HG03442 (cell line): ENCODE measurements at regions not wholly inside any gene's neighbourhood (a gene's known extent, or its start where the extent isn't known, plus 50 kb on each side); places are given as distances from the start of the nearest gene placed in this dataset.

Experiments
- ATAC-seq: cut with Tn5 transposase; IDR thresholded peaks from one replicate; pipeline ENCODE4 v1.9.1; 2021; ENCODE audit warnings: mild to moderate bottlenecking, moderate library complexity; ENCODE audit not compliant: unreplicated experiment

- no peak for ATAC-seq
Observed at GRCh38 chr21:21605521-21605920, 607.3 kb downstream of the NCAM2 start.

- ATAC-seq, result no peak
Observed at GRCh38 chr21:21606041-21606440, 607.8 kb downstream of the NCAM2 start.

GRCh38 chr21:21612466-21612865, 614.3 kb downstream of the NCAM2 start:
- ATAC-seq, result no peak

- ATAC-seq, result no peak
Observed at GRCh38 chr21:21614966-21615365, 616.8 kb downstream of the NCAM2 start.

- no peak for ATAC-seq
Observed at GRCh38 chr21:21622460-21623234, 624.4 kb downstream of the NCAM2 start.

- no peak for ATAC-seq
Observed at GRCh38 chr21:21624674-21625073, 626.5 kb downstream of the NCAM2 start.

GRCh38 chr21:21631961-21632360, 633.8 kb downstream of the NCAM2 start:
- ATAC-seq, result no peak

- ATAC-seq, result no peak
Observed at GRCh38 chr21:21632926-21633325, 634.7 kb downstream of the NCAM2 start.

- no peak for ATAC-seq
Observed at GRCh38 chr21:21661741-21662140, 663.5 kb downstream of the NCAM2 start.

- ATAC-seq, result no peak
Observed at GRCh38 chr21:21662776-21663175, 664.6 kb downstream of the NCAM2 start.

GRCh38 chr21:21664871-21665270, 666.7 kb downstream of the NCAM2 start:
- ATAC-seq, result no peak

- no peak for ATAC-seq
Observed at GRCh38 chr21:21666689-21667088, 668.5 kb downstream of the NCAM2 start.

GRCh38 chr21:21668198-21668597, 670.0 kb downstream of the NCAM2 start:
- no peak for ATAC-seq

- ATAC-seq, result no peak
Observed at GRCh38 chr21:21673959-21674358, 675.8 kb downstream of the NCAM2 start.

- no peak for ATAC-seq
Observed at GRCh38 chr21:21675601-21676000, 677.4 kb downstream of the NCAM2 start.

- ATAC-seq, result no peak
Observed at GRCh38 chr21:21682172-21682571, 684.0 kb downstream of the NCAM2 start.

GRCh38 chr21:21688889-21689288, 690.7 kb downstream of the NCAM2 start:
- no peak for ATAC-seq

- no peak for ATAC-seq
Observed at GRCh38 chr21:21690068-21690665, 692.0 kb downstream of the NCAM2 start.

- ATAC-seq, result no peak
Observed at GRCh38 chr21:21712748-21713520, 714.7 kb downstream of the NCAM2 start.

- no peak for ATAC-seq
Observed at GRCh38 chr21:21713651-21714180, 715.5 kb downstream of the NCAM2 start.

GRCh38 chr21:21714426-21714825, 716.2 kb downstream of the NCAM2 start:
- no peak for ATAC-seq
